M059J (cell line): ENCODE measurements at regions not wholly inside any gene's neighbourhood (a gene's known extent, or its start where the extent isn't known, plus 50 kb on each side); places are given as distances from the start of the nearest gene placed in this dataset.

Experiments
- DNase-seq: peaks from one replicate; pipeline ENCODE4 v3.0.0-alpha.2; 2012; ENCODE audit warnings: low read depth

- DNase-seq = no peak
Measured at GRCh38 chr14:53549956-53550355, 396.8 kb upstream of the DDHD1 start.

DNA sequence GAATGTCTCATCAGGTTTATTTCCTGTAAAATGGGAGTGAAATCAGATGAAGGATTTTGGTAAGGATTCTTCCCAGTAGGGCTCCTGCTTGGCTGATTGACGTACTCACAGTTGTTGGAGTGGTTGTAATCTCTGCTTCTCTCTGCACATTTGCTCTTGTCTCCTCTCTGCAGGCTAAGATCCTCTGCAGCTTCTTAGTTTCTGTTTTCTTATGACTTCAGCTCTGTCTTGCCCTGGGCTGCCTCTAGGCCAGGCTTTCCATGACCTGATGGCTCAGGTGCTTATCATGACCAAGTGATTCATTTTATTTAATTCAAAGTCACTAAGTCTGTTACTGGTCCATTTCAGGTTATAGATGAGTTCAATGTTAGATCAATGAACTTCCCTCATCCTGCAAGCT is 394.5 kb upstream of the DDHD1 start:
- DNase-seq = no peak

- DNase-seq = no peak
Measured at GRCh38 chr14:53545217-53545616, 392.1 kb upstream of the DDHD1 start.

- peak; percentile 54 for DNase-seq
Measured at GRCh38 chr14:53542732-53543131, 389.6 kb upstream of the DDHD1 start.

GRCh38 chr14:53541411-53541810 is 388.3 kb upstream of the DDHD1 start:
- no peak for DNase-seq

DNA sequence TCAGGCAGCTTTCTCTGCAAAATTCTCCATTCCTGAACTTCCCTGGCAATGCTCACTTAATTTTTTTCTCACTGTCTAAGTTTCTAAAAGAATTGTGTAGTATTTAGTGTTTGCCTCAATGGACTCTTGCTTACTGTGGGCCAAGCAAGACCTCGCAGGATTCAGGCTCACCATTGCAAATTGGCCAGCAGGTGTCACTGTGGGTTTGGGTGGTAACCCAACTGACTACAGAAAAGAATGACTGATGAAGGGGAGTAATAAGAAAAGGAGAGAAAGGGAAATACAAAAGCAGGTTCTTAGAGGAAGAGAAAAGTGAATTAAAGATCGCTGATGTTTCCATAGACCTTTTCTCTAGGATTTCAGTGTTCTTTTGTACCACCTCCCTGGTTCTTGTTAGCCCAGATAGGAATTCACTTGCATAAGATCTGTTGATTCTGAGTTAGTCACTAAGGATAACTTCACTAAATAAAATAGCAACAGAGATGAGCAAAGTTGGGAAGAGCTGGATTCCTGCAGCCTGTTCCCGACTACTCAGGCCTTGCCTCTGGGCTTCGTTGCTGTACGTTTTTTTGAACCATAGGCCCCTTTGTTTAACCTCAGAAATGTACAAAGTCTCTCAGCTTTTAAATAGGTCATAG is 386.5 kb upstream of the DDHD1 start:
- DNase-seq = peak; percentile 71

DNA sequence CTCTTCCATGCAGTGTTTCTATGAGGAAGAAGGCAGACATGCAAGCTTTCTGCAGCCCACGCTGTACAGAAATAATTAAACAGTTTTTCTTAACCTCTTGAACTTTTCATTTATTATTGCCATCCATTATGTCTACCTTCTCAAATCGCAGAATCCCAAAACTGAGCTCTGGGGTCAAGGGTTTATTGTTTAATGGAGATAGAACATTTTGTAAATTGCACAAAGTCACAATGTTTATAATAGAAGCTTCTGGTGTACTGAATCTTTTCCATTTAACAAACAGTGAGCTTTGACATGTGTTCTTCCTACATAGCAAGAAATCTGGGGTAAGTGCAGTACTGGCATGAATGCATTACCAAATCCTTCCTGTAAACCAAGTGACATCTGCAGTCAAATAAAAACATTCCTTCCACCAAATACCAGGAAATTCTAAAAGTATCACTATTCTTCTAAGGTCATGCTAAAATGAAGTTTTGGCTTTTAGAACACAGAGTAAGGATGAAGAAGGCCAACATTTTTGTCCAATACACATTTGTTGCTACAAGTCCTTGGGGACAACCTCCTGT is 385.3 kb upstream of the DDHD1 start:
- DNase-seq = no peak

- no peak for DNase-seq
Measured at GRCh38 chr14:53537422-53538315, 384.5 kb upstream of the DDHD1 start.

GRCh38 chr14:53536446-53536845 is 383.3 kb upstream of the DDHD1 start:
- DNase-seq = no peak

DNA sequence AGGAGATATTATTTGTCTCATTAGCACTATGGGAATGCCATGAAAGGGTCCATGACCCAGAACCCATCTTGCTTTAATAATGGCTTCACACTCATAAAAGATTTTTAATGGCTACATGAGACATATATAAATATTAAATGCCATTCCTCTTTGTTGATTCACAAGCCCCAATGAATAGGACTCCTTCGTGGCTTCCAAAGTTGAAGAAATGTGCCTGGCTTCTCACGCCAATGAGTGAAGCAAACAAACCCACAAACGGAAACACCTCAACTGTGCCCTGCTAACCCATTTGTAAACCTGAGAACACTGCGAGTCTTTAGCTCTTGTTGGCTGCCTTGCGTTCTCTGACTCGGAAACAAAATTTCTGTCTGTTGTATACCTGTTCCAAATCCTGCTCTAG is 381.7 kb upstream of the DDHD1 start:
- peak; percentile 61 for DNase-seq

GRCh38 chr14:53533384-53533970 is 380.4 kb upstream of the DDHD1 start:
- DNase-seq = no peak

GRCh38 chr14:53532853-53533252 is 379.7 kb upstream of the DDHD1 start:
- DNase-seq = no peak

- DNase-seq = no peak
Measured at GRCh38 chr14:53531730-53532129, 378.6 kb upstream of the DDHD1 start.

- DNase-seq = no peak
Measured at GRCh38 chr14:53531156-53531555, 378.0 kb upstream of the DDHD1 start.

DNA sequence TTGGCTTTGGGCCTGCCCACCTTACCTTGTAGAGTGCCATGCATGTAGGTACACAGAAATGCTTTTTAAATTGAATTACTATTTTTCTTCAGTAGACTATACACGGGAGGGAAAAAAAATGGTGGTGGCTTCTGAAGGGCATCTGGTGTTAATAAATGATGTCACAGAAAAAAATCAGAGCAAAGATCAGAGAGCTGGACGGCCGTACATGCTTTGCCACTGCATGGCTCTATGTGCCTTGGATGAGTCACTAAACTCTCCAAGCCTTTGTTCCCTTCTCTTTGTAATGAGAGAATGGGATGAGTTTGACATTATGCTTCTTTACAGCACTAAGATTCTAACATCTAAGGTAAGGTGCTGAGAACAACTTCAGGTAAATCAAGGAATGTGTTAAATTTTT is 376.4 kb upstream of the DDHD1 start:
- DNase-seq = no peak

- no peak for DNase-seq
Measured at GRCh38 chr14:53528185-53528671, 375.1 kb upstream of the DDHD1 start.

DNA sequence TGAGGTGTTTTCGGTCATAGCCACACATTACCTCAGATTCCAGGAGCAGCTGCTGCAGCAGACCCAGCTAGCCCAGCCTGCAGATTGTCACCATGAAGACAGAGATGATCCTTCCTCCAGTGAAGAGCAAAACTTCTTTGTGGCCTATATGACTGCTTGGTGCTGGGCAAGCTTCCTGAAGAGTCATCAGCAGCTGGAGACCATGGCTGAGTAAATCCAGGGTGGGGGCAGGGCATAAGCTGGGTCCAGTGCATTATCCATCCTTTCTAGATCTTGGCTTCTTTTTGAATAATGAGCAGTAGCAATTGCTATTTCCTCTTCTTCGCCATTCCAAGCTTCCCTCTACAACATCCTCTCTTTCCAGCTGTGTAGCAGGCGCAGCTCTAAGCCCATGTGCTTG is 373.1 kb upstream of the DDHD1 start:
- DNase-seq = no peak

DNA sequence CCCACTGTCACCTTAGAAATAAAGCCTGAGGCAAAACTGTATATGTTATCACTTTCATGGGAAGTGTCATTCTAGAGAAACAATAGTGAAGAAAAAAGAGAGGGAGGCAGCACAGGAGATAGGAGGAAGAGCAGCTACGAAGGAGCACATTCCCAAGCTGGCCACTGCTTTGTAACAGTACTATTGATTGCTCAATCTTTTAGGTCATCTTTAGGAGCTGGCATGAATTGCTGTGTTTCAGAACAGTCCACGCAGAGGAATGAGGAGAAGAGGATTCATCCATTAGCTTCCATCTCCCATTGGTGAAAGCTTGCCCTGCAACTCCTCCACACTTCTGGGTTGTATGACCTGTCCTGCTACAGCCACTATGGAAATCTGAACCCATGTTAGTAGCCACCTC is 372.5 kb upstream of the DDHD1 start:
- no peak for DNase-seq

DNA sequence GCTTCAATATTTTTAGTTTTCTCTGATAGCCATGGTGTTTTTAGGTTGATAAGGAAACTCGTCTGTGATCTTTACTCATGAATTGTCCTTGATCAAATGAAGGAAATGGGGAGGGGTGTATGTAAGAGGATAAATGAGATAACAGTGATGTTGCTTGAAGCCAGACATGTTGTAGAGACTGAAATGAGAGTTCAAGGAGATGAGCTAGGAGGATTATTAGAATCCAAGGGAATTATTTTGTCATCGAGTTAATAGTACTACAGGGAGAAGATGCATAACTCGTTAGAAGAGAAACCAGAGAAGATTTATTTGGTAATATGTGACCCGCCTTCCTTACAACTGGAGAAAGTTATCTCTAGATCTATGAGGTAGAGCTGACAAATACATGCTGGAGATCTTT is 371.3 kb upstream of the DDHD1 start:
- DNase-seq = no peak

- DNase-seq = no peak
Measured at GRCh38 chr14:53523226-53523625, 370.1 kb upstream of the DDHD1 start.

GRCh38 chr14:53520078-53520928 is 367.2 kb upstream of the DDHD1 start:
- no peak for DNase-seq

GRCh38 chr14:53519137-53519536 is 366.0 kb upstream of the DDHD1 start:
- DNase-seq = peak; percentile 57
